Mesothelial cell of epicardium (in vitro differentiated cells): ENCODE measurements at regions not wholly inside any gene's neighbourhood (a gene's known extent, or its start where the extent isn't known, plus 50 kb on each side); places are given as distances from the start of the nearest gene placed in this dataset.
"Not testable (repeated sequence)": the region's sequence is repeated elsewhere in the genome, so short reads cannot be mapped to it uniquely, and the experiment has no call there.

Experiments
- DNase-seq, 2 experiments: peaks; one replicate each; pipeline ENCODE4 v3.0.0; 2021; ENCODE audit warnings: low spot score in 2 of 2; ENCODE audit not compliant: unreplicated experiment in 2 of 2
- H3K27ac Mint-ChIP-seq: 2 replicates; pipeline ENCODE4 v1.8.0; 2021; ENCODE audit warnings: mixed read lengths
- H3K27me3 Mint-ChIP-seq: 2 replicates; pipeline ENCODE4 v1.8.0; 2021; ENCODE audit warnings: low read depth, mixed read lengths
- H3K36me3 Mint-ChIP-seq: 2 replicates; pipeline ENCODE4 v1.8.0; 2021; ENCODE audit warnings: mixed read lengths
- H3K4me1 Mint-ChIP-seq: 2 replicates; pipeline ENCODE4 v1.8.0; 2021; ENCODE audit warnings: mixed read lengths
- H3K4me3 Mint-ChIP-seq: 2 replicates; pipeline ENCODE4 v1.8.0; 2021; ENCODE audit warnings: mild to moderate bottlenecking, moderate library complexity, mixed read lengths
- H3K9me3 Mint-ChIP-seq: 2 replicates; pipeline ENCODE4 v1.8.0; 2021; ENCODE audit warnings: mixed read lengths
- TF ChIP-seq, protein P1 (sequence below): fragments of 200-600 bp; sonication (generic); IDR thresholded peaks from one replicate; pipeline ENCODE4 v1.5.0; 2021; ENCODE audit warnings: antibody characterized with exemption; ENCODE audit not compliant: unreplicated experiment

DNA sequence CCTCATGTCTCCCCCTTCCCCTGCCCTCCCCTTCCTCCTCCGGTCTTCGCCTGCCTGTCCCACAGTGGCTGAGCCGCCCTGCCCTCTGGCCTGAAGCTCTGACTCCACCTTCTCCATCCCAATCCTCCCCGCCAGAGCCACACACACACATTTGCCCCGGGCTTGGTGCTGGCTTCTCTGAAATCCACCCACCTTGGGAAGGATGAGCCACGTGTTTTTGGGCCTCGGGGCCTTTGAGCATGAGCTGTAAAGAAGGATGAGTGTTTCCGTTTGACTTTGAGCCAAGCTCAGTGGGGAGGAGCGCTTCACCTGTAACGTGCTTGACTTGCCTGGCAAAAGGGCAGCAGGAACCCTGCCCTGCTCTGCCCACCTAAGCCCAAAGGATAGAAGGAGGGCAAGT, 295.1 kb downstream of the SIPA1L2 start:
- Mint-ChIP-seq H3K9me3 (no peaks in the 10 kb centered on the region), H3K36me3 (no peaks in the 10 kb centered on the region)

DNA sequence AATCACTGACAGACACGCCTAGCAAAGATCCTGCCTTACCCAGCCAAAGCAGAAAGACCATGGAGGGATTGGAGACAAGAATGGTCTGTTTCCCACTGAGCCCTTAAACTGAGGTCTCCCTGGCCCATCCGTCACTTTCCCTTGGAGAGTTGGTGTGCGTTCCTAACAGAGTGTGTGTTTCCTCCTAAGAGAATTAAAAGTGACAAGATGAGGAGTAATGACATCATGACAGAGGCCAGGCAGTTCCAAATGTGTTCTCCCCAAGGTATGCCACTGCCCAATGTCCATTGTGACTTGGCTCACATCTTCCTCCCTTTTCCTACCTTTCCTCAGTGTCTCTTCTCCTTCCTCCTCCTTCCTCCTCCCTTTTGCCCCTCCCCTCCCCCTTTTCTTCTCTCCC, 295.7 kb downstream of the SIPA1L2 start:
- peaks cover 4% of the 10 kb centered on the region for H3K27me3 Mint-ChIP-seq
- TF ChIP-seq, protein P1, sequence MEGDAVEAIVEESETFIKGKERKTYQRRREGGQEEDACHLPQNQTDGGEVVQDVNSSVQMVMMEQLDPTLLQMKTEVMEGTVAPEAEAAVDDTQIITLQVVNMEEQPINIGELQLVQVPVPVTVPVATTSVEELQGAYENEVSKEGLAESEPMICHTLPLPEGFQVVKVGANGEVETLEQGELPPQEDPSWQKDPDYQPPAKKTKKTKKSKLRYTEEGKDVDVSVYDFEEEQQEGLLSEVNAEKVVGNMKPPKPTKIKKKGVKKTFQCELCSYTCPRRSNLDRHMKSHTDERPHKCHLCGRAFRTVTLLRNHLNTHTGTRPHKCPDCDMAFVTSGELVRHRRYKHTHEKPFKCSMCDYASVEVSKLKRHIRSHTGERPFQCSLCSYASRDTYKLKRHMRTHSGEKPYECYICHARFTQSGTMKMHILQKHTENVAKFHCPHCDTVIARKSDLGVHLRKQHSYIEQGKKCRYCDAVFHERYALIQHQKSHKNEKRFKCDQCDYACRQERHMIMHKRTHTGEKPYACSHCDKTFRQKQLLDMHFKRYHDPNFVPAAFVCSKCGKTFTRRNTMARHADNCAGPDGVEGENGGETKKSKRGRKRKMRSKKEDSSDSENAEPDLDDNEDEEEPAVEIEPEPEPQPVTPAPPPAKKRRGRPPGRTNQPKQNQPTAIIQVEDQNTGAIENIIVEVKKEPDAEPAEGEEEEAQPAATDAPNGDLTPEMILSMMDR, result no peak
- H3K4me1 Mint-ChIP-seq, result peaks cover 21% of the 10 kb centered on the region
- no peaks in the 10 kb centered on the region for H3K36me3 Mint-ChIP-seq
- no peak for DNase-seq
- no peak overlapping the region for H3K4me3 Mint-ChIP-seq
- H3K27ac Mint-ChIP-seq, result no peak overlapping the region
- H3K9me3 Mint-ChIP-seq, result no peaks in the 10 kb centered on the region

More for the DNA sequence above, 295.1 kb downstream of the SIPA1L2 start:
- Mint-ChIP-seq H3K4me1 (peaks cover 15% of the 10 kb centered on the region), H3K27ac (no peak overlapping the region), H3K27me3 (peaks cover 4% of the 10 kb centered on the region), H3K4me3 (no peak overlapping the region)
- DNase-seq, result no peak
- TF ChIP-seq, protein P1, result no peak

DNA sequence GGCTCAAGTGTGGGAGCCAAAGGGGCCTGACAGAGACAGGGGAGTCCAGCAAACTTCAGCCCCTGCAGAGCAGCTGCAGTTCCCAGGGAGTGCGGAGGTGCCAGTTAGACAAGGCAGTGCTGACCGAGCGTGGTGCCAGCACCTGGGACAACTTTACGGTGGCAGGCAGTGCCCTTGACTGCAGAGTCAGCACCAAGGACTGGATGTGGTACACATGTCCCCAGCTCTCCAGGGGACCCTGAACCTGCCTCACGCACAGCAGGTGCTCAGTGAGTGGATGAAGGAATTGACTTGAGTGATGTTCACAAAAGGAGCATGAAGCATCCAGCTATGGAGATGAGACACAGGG, 296.5 kb downstream of the SIPA1L2 start:
- H3K9me3 Mint-ChIP-seq, result no peaks in the 10 kb centered on the region
- no peaks in the 10 kb centered on the region for H3K36me3 Mint-ChIP-seq
- H3K4me3 Mint-ChIP-seq, result no peak overlapping the region
- peaks cover 30% of the 10 kb centered on the region for H3K4me1 Mint-ChIP-seq
- H3K27ac Mint-ChIP-seq, result no peak overlapping the region
- no peak for DNase-seq
- peaks cover 4% of the 10 kb centered on the region for H3K27me3 Mint-ChIP-seq
- TF ChIP-seq, protein P1, result no peak

DNA sequence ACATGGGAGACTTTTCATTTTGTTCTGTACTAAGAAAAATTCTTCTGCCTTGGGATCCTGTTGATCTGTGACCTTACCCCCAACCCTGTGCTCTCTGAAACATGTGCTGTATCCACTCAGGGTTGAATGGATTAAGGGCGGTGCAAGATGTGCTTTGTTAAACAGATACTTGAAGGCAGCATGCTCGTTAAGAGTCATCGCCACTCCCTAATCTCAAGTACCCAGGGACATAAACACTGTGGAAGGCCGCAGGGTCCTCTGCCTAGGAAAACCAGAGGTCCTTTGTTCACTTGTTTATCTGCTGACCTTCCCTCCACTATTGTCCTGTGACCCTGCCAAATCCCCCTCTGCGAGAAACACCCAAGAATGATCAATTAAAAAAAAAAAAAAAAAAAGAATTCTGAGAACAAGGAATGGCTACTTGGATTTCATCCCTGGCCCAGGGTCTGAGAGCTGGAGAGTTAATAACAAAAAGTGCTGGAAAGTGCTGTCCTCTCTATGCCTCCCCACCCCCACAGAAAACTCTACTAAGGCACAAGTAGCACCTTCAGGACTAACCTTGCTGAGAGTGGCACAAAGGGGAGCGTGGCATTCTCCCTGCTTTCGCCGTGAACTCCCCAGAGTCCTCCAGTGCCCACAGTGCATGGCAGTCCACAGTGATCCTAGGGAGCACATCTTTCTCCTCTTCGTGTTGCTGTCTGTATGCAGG, 297.1 kb downstream of the SIPA1L2 start:
- H3K36me3 Mint-ChIP-seq, H3K27ac Mint-ChIP-seq, H3K4me3 Mint-ChIP-seq, H3K9me3 Mint-ChIP-seq, DNase-seq, H3K27me3 Mint-ChIP-seq: not testable (repeated sequence)
- peaks cover 35% of the 10 kb centered on the region for H3K4me1 Mint-ChIP-seq

DNA sequence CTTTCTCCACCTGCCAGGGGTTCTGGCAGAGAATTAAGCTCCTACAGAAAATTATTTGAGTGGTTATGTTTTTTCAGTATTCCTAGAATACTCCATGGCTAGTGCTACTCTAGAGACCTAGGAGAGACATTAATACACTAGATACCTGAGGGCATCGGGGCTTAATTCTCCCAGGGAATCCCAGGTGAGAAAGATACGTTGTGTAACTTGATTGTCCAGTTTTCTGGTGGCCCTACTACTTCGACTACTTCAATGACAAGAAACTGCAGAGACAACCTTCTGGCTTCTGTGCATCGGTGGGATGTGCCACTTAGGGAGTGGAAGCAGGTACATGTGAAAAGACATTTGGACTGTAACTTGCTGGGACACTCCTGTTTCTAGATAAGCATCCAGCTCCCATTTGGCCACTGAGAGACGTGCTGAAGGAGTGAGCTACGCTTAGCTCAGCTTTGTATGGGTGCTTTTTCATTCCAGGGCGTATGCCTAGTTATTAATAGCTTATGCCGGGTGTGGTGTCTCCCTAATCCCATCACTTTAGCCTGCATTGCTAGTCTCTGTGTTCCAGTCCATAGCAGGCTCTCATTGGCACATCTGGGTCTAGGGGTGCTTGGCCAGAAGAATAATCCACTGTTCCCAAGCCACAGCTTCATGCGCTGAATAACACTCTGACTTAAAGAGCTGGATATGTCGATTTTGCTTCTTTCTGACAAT, 300.7 kb downstream of the SIPA1L2 start:
- no peak overlapping the region for H3K27ac Mint-ChIP-seq
- H3K4me1 Mint-ChIP-seq, result peaks cover 36% of the 10 kb centered on the region
- H3K36me3 Mint-ChIP-seq, result no peaks in the 10 kb centered on the region
- DNase-seq, result no peak
- H3K4me3 Mint-ChIP-seq, result no peak overlapping the region
- H3K27me3 Mint-ChIP-seq, result no peaks in the 10 kb centered on the region
- TF ChIP-seq, protein P1, result no peak
- no peaks in the 10 kb centered on the region for H3K9me3 Mint-ChIP-seq

DNA sequence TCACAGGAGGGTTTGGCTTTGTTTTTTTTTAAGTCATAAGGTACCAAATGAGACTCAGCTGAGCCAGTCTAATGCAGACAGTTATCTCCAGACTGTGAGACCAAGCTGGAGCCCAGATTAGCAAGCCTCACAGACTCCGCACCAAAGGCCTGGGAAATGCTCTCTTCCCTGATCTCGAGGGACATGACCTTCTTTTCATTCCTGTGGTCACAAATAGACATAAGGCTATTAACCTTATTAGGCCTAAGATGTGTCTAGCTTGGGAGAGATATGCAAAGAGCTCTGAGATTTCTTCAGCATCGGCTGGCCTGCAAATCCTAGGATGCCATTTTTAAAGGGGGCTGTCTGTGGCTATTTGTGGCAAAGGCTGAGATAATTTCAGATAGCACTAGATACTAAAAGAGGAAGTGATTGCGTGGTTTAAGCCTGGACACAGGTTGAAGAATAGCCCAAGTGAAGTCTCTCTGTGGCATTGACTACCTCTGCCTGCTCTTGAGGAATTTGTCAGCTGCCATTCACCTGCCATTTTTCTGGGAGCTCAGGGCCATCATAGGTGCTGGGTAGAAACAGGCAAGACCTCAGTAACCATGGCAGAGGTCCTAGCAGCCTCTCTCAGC, 301.3 kb downstream of the SIPA1L2 start:
- H3K9me3 Mint-ChIP-seq, result no peaks in the 10 kb centered on the region
- H3K36me3 Mint-ChIP-seq, result no peaks in the 10 kb centered on the region
- TF ChIP-seq, protein P1, result no peak
- H3K27ac Mint-ChIP-seq, result peak overlapping the region; percentile 5
- no peak overlapping the region for H3K4me3 Mint-ChIP-seq
- no peaks in the 10 kb centered on the region for H3K27me3 Mint-ChIP-seq
- peaks cover 36% of the 10 kb centered on the region for H3K4me1 Mint-ChIP-seq
- no peak for DNase-seq
